KMS-11 (cell line): ENCODE measurements at regions not wholly inside any gene's neighbourhood (a gene's known extent, or its start where the extent isn't known, plus 50 kb on each side); places are given as distances from the start of the nearest gene placed in this dataset.

ENCODE experiments used
- H2AFZ ChIP-seq: fragments of 200-600 bp; sonication (generic); 2 replicates; pipeline ENCODE4 v1.6.1; 2016; ENCODE audit warnings: antibody characterized with exemption, mixed run types, low read depth
- H3K27ac ChIP-seq: fragments of 200-600 bp; sonication (generic); 2 replicates; pipeline ENCODE4 v1.6.1; 2016; ENCODE audit warnings: mild to moderate bottlenecking, mixed run types
- H3K27me3 ChIP-seq: fragments of 200-600 bp; sonication (generic); 2 replicates; pipeline ENCODE4 v1.6.1; 2017; ENCODE audit warnings: mild to moderate bottlenecking, low read depth, mixed run types, moderate library complexity; ENCODE audit not compliant: insufficient read depth
- H3K36me3 ChIP-seq: fragments of 200-600 bp; sonication (generic); 2 replicates; pipeline ENCODE4 v1.6.1; 2017; ENCODE audit warnings: mild to moderate bottlenecking, mixed run types; ENCODE audit not compliant: insufficient read depth
- H3K4me1 ChIP-seq: fragments of 200-600 bp; sonication (generic); 2 replicates; pipeline ENCODE4 v1.6.1; 2016; ENCODE audit warnings: mild to moderate bottlenecking, low read depth, mixed run types; ENCODE audit not compliant: poor library complexity, severe bottlenecking
- H3K4me2 ChIP-seq: fragments of 200-600 bp; sonication (generic); 2 replicates; pipeline ENCODE4 v1.7.0; 2016; ENCODE audit warnings: mild to moderate bottlenecking, mixed run types
- H3K4me3 ChIP-seq: fragments of 200-600 bp; sonication (generic); IDR thresholded peaks from 2 replicates; pipeline ENCODE4 v1.6.1; 2017; ENCODE audit warnings: low read depth, low read length, mixed read lengths; ENCODE audit not compliant: insufficient read depth
- H3K79me2 ChIP-seq: fragments of 200-600 bp; sonication (generic); 2 replicates; pipeline ENCODE4 v1.6.1; 2016; ENCODE audit warnings: low read depth, mixed run types; ENCODE audit not compliant: insufficient read depth
- H3K9ac ChIP-seq: fragments of 200-600 bp; sonication (generic); 2 replicates; pipeline ENCODE4 v1.6.1; 2016; ENCODE audit warnings: mild to moderate bottlenecking, mixed run types
- H4K20me1 ChIP-seq: fragments of 200-600 bp; sonication (generic); 2 replicates; pipeline ENCODE4 v1.6.1; 2016; ENCODE audit warnings: mild to moderate bottlenecking, mixed run types; ENCODE audit not compliant: insufficient read depth
- TF ChIP-seq, protein P1 (sequence below): fragments of 200-600 bp; sonication (generic); conservative IDR thresholded peaks from 2 replicates; pipeline ENCODE4 v1.6.1; 2017; ENCODE audit warnings: low read depth, mild to moderate bottlenecking, antibody characterized with exemption, low read length, moderate library complexity, mixed read lengths

- no peak overlapping the region for H3K9ac ChIP-seq
- H2AFZ ChIP-seq = no peak overlapping the region
- TF ChIP-seq, protein P1, sequence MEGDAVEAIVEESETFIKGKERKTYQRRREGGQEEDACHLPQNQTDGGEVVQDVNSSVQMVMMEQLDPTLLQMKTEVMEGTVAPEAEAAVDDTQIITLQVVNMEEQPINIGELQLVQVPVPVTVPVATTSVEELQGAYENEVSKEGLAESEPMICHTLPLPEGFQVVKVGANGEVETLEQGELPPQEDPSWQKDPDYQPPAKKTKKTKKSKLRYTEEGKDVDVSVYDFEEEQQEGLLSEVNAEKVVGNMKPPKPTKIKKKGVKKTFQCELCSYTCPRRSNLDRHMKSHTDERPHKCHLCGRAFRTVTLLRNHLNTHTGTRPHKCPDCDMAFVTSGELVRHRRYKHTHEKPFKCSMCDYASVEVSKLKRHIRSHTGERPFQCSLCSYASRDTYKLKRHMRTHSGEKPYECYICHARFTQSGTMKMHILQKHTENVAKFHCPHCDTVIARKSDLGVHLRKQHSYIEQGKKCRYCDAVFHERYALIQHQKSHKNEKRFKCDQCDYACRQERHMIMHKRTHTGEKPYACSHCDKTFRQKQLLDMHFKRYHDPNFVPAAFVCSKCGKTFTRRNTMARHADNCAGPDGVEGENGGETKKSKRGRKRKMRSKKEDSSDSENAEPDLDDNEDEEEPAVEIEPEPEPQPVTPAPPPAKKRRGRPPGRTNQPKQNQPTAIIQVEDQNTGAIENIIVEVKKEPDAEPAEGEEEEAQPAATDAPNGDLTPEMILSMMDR = no peak
- no peak overlapping the region for H3K27ac ChIP-seq
- no peaks in the 10 kb centered on the region for H4K20me1 ChIP-seq
- no peak overlapping the region for H3K4me3 ChIP-seq
- H3K27me3 ChIP-seq = no peaks in the 10 kb centered on the region
- no peak overlapping the region for H3K4me2 ChIP-seq
- no peaks in the 10 kb centered on the region for H3K4me1 ChIP-seq
- H3K36me3 ChIP-seq = no peaks in the 10 kb centered on the region
- no peaks in the 10 kb centered on the region for H3K79me2 ChIP-seq
Measured at GRCh38 chr2:216284708-216285107, 87.6 kb downstream of the MARCHF4 start.

- Histone ChIP-seq H3K36me3 (no peaks in the 10 kb centered on the region), H3K9ac (no peak overlapping the region), H3K4me3 (no peak overlapping the region), H3K79me2 (no peaks in the 10 kb centered on the region), H3K27me3 (no peaks in the 10 kb centered on the region), H3K4me1 (no peaks in the 10 kb centered on the region), H2AFZ (no peak overlapping the region), H4K20me1 (no peaks in the 10 kb centered on the region), H3K27ac (no peak overlapping the region), H3K4me2 (no peak overlapping the region)
- TF ChIP-seq, protein P1 = peak; percentile 28; the same call in 1 of the 2 replicates
Measured at GRCh38 chr2:216283038-216283900, 89.0 kb downstream of the MARCHF4 start.

DNA sequence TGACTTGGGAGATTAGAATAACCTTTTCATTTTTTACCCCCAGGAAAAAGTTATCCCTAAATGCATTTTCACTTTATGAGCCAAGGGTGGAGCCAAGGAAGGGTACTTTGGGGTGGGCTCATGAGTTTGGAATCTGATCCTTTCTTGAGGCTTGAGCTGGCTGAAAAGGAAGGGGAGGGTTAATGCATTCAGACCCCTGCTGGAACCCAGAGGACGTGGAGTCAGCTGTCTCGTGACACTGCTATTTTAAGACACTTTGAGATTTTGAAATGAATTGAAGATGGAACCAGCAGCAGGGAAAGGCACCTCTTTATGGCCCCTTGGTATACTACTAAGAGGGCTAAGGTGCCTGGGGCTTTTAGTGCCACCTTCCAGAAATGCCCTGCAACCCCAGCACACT, 90.4 kb downstream of the MARCHF4 start:
- Histone ChIP-seq H4K20me1 (no peaks in the 10 kb centered on the region), H3K9ac (no peak overlapping the region), H3K27me3 (no peaks in the 10 kb centered on the region), H3K36me3 (no peaks in the 10 kb centered on the region), H2AFZ (no peak overlapping the region), H3K4me1 (no peaks in the 10 kb centered on the region), H3K79me2 (no peaks in the 10 kb centered on the region), H3K4me2 (no peak overlapping the region), H3K27ac (no peak overlapping the region), H3K4me3 (no peak overlapping the region)
- TF ChIP-seq, protein P1 = no peak

DNA sequence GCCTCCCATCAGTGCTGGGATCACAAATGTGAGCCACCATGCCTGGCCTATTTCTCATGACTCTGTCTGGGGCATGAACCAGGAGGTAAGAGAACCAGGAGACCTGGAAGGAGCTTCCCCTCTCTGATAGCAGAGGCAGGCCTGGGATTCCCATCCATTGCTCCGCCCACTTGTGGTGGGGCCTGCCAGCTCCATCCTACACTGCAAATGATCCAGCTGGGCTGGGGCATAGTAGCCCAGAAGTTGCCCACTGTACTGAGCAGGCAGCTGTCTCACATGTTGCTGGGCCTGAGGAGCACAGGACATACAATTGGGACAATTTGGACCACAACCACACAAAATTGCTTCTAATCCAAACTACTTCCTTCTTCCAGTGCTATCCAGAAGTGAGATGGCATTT, 91.0 kb downstream of the MARCHF4 start:
- H3K4me1 ChIP-seq = no peaks in the 10 kb centered on the region
- no peaks in the 10 kb centered on the region for H3K27me3 ChIP-seq
- no peaks in the 10 kb centered on the region for H3K79me2 ChIP-seq
- TF ChIP-seq, protein P1 = no peak
- H4K20me1 ChIP-seq = no peaks in the 10 kb centered on the region
- H3K27ac ChIP-seq = no peak overlapping the region
- H2AFZ ChIP-seq = no peak overlapping the region
- no peak overlapping the region for H3K4me3 ChIP-seq
- H3K9ac ChIP-seq = no peak overlapping the region
- no peak overlapping the region for H3K4me2 ChIP-seq
- no peaks in the 10 kb centered on the region for H3K36me3 ChIP-seq
